ENCODE measurements at regions not wholly inside any gene's neighbourhood (a gene's known extent, or its start where the extent isn't known, plus 50 kb on each side); places are given as distances from the start of the nearest gene placed in this dataset.

GRCh38 chr5:57581222-57581621 is 98.6 kb upstream of the ACTBL2 start:
- H3K9me3 Mint-ChIP-seq = peaks cover 3% of the 10 kb centered on the region
- no peaks in the 10 kb centered on the region for H3K4me1 Mint-ChIP-seq
- H3K27ac Mint-ChIP-seq = no peak overlapping the region
- Histone ChIP-seq H3K4me1 (ENCODE audit: control insufficient read depth, insufficient read depth, low read length) (no peaks in the 10 kb centered on the region), H3K9ac (ENCODE audit: extremely low read depth, low read length, poor library complexity, severe bottlenecking) (no peak overlapping the region), H3K27me3 (ENCODE audit: control insufficient read depth, insufficient read depth, low read length, poor library complexity, severe bottlenecking) (no peaks in the 10 kb centered on the region), H3K36me3 (ENCODE audit: control insufficient read depth, insufficient read depth, low read length) (no peaks in the 10 kb centered on the region), H3K27ac (ENCODE audit: low read depth, low read length) (no peak overlapping the region), H3K4me3 (ENCODE audit: low read length) (no peak overlapping the region), H3K9me3 (ENCODE audit: control insufficient read depth, low read length) (no peaks in the 10 kb centered on the region)
- TF ChIP-seq CTCF (conservative IDR thresholded peaks at IDR 0.05) = no peak
- H3K4me3 Mint-ChIP-seq = no peak overlapping the region
- no peaks in the 10 kb centered on the region for H3K36me3 Mint-ChIP-seq (ENCODE audit: low read depth)
- no peaks in the 10 kb centered on the region for H3K27me3 Mint-ChIP-seq (ENCODE audit: insufficient read depth)
- WGBS, 2 experiments (ENCODE audit: insufficient coverage in 1 of 2, insufficient read length in 1 of 2) = 78 to 80% methylated on average over 4 of the region's 4 CpGs
- no peak for DNase-seq

DNA sequence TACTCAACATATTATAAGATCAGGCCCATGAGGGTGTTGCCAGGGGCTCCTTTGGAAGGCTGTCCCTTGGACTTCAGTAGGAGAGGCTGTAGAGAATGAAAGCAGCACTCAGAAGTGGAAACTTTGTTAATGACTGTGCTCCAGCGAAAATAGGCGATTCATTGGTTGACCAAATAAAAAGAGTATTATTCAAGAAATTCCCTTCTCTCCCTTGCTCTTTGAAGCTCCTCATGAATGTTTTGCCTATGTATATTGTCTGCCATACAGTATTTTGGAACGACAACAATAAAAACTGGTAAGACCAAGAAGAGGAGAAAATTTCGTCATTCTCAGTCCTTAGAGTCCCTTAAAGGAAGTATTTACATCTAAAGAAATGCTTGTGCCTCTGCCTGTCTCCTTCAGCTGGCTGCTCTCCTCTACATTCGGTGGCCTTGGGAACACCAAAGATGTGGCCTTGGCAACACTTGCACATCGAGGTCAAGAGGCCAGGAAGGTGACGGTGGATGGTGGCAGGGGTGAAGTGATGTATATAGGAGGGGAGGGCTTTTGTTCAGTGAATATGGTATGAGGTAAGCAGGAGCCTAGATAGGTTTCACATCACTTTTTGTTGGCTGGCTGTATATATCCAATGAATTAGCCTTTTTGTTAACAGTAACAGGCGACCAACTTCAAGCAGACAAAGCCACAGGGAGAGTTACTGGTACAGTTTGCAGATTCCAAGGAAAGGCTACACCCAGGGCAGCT is 95.0 kb upstream of the ACTBL2 start:
- Mint-ChIP-seq H3K9me3 (peaks cover 3% of the 10 kb centered on the region), H3K27ac (no peak overlapping the region), H3K27me3 (ENCODE audit: insufficient read depth) (no peaks in the 10 kb centered on the region), H3K4me3 (no peak overlapping the region), H3K4me1 (no peaks in the 10 kb centered on the region), H3K36me3 (ENCODE audit: low read depth) (no peaks in the 10 kb centered on the region)
- no peaks in the 10 kb centered on the region for H3K27me3 ChIP-seq (ENCODE audit: control insufficient read depth, insufficient read depth, low read length, poor library complexity, severe bottlenecking)
- no peak for TF ChIP-seq CTCF (conservative IDR thresholded peaks at IDR 0.05)
- no peaks in the 10 kb centered on the region for H3K9me3 ChIP-seq (ENCODE audit: control insufficient read depth, low read length)
- H3K27ac ChIP-seq (ENCODE audit: low read depth, low read length) = no peak overlapping the region
- no peaks in the 10 kb centered on the region for H3K4me1 ChIP-seq (ENCODE audit: control insufficient read depth, insufficient read depth, low read length)
- no peaks in the 10 kb centered on the region for H3K36me3 ChIP-seq (ENCODE audit: control insufficient read depth, insufficient read depth, low read length)
- 92 to 96% methylated on average over 8 of the region's 8 CpGs for WGBS, 2 experiments (ENCODE audit: insufficient coverage in 1 of 2, insufficient read length in 1 of 2)
- no peak overlapping the region for H3K4me3 ChIP-seq (ENCODE audit: low read length)
- no peak for DNase-seq
- H3K9ac ChIP-seq (ENCODE audit: extremely low read depth, low read length, poor library complexity, severe bottlenecking) = no peak overlapping the region

DNA sequence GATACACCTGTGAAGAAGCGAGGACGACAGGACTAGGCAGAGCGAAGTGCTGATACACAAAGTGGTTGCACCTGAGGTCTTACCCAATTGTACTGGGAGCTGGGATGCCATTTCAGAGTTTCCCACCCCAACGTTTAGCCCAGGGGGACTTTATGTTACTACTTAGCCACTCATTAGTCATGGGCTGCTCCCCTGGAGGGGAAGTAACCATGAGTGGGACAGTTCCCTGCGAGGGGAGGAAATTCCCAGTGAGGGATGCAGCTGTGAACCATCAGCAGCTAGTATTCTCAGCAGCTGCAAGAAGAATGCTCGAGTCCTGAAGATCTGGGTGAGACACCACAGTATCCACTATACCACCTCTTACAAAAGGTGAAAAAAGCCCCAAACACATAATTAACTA is 93.7 kb upstream of the ACTBL2 start:
- Histone ChIP-seq H3K9ac (ENCODE audit: extremely low read depth, low read length, poor library complexity, severe bottlenecking) (no peak overlapping the region), H3K36me3 (ENCODE audit: control insufficient read depth, insufficient read depth, low read length) (no peaks in the 10 kb centered on the region), H3K4me3 (ENCODE audit: low read length) (no peak overlapping the region), H3K27me3 (ENCODE audit: control insufficient read depth, insufficient read depth, low read length, poor library complexity, severe bottlenecking) (no peaks in the 10 kb centered on the region), H3K27ac (ENCODE audit: low read depth, low read length) (no peak overlapping the region), H3K9me3 (ENCODE audit: control insufficient read depth, low read length) (no peaks in the 10 kb centered on the region), H3K4me1 (ENCODE audit: control insufficient read depth, insufficient read depth, low read length) (no peaks in the 10 kb centered on the region)
- H3K4me1 Mint-ChIP-seq = no peaks in the 10 kb centered on the region
- H3K27me3 Mint-ChIP-seq (ENCODE audit: insufficient read depth) = no peaks in the 10 kb centered on the region
- peaks cover 3% of the 10 kb centered on the region for H3K9me3 Mint-ChIP-seq
- no peak for TF ChIP-seq CTCF (conservative IDR thresholded peaks at IDR 0.05)
- no peak overlapping the region for H3K4me3 Mint-ChIP-seq
- no peak for DNase-seq
- no peaks in the 10 kb centered on the region for H3K36me3 Mint-ChIP-seq (ENCODE audit: low read depth)
- 91 to 100% methylated on average over 3 to 6 of the region's 6 CpGs for WGBS, 2 experiments (ENCODE audit: insufficient coverage in 1 of 2, insufficient read length in 1 of 2)
- H3K27ac Mint-ChIP-seq = no peak overlapping the region

All from endodermal cell (in vitro differentiated cells).